HEK293 (cell line): ENCODE measurements at regions not wholly inside any gene's neighbourhood (a gene's known extent, or its start where the extent isn't known, plus 50 kb on each side); places are given as distances from the start of the nearest gene placed in this dataset.

Source experiments
- CTCF ChIA-PET: fragments of 350-600 bp; formaldehyde crosslinking; extraction: SDS; loops from one replicate; lab custom pipeline; 2021; ENCODE audit warnings: antibody characterized with exemption; lab: Yijun Ruan, JAX
- POLR2A ChIA-PET: fragments of 300-600 bp; formaldehyde crosslinking; extraction: SDS; loops from one replicate; lab custom pipeline; 2020; ENCODE audit warnings: antibody characterized with exemption, inconsistent platforms; lab: Yijun Ruan, JAX
- H3K27ac ChIP-seq: fragments of 200-500 bp; sonication (Bioruptor generic); 2 replicates; pipeline ENCODE4 v1.5.1; 2014; ENCODE audit warnings: low read depth, low read length, control low read depth, inconsistent platforms; ENCODE audit errors: extremely low read depth
- H3K36me3 ChIP-seq, 2 experiments: fragments of 200-500 bp in 1 of 2; sonication (Bioruptor generic) in 1 of 2; 1 replicate in 1 of 2; 2 replicates in 1 of 2; pipeline ENCODE4 v1.5.1; 2014 to 2017; ENCODE audit warnings: inconsistent platforms in 2 of 2, low read length in 2 of 2; ENCODE audit not compliant: control insufficient read depth in 2 of 2, insufficient read depth in 1 of 2
- H3K4me1 ChIP-seq: fragments of 200-500 bp; sonication (Bioruptor generic); 2 replicates; pipeline ENCODE4 v1.5.1; 2014; ENCODE audit warnings: mild to moderate bottlenecking, low read length, inconsistent platforms; ENCODE audit not compliant: control insufficient read depth, insufficient read depth
- H3K4me3 ChIP-seq: 2 replicates; pipeline ENCODE4 v1.5.1; 2011; ENCODE audit warnings: low read depth, mild to moderate bottlenecking, control low read depth, low read length, moderate library complexity
- H3K9me3 ChIP-seq: fragments of 200-500 bp; sonication (Bioruptor generic); 2 replicates; pipeline ENCODE4 v1.5.1; 2014; ENCODE audit warnings: low read depth, low read length, inconsistent platforms; ENCODE audit not compliant: control insufficient read depth, insufficient read depth
- BCL11A ChIP-seq: fragments of 450-650 bp; formaldehyde crosslinking; IDR thresholded peaks from 2 replicates; pipeline ENCODE4 v1.5.1; 2016; ENCODE audit warnings: low read depth, missing biosample characterization, missing genetic modification characterization
- KLF7 ChIP-seq: fragments of 450-650 bp; formaldehyde crosslinking; IDR thresholded peaks from 2 replicates; pipeline ENCODE4 v1.5.1; 2016; ENCODE audit warnings: missing biosample characterization, missing genetic modification characterization, borderline replicate concordance
- MEIS1 ChIP-seq: sonication (generic); formaldehyde crosslinking; IDR thresholded peaks from 2 replicates; pipeline ENCODE4 v1.8.1; 2022; ENCODE audit warnings: missing genetic modification reagents, mild to moderate bottlenecking, borderline replicate concordance
- OVOL3 ChIP-seq: fragments of 450-650 bp; formaldehyde crosslinking; IDR thresholded peaks from 2 replicates; pipeline ENCODE4 v1.5.1; 2016; ENCODE audit warnings: missing biosample characterization, missing genetic modification characterization
- YY1 ChIP-seq: fragments of 450-650 bp; formaldehyde crosslinking; IDR thresholded peaks from 2 replicates; pipeline ENCODE4 v1.5.1; 2018; ENCODE audit warnings: missing biosample characterization, missing genetic modification characterization
- ZBTB48 ChIP-seq: fragments of 450-650 bp; formaldehyde crosslinking; IDR thresholded peaks from 2 replicates; pipeline ENCODE4 v1.5.1; 2016; ENCODE audit warnings: missing biosample characterization, missing genetic modification characterization
- ZNF114 ChIP-seq: fragments of 450-650 bp; formaldehyde crosslinking; IDR thresholded peaks from 2 replicates; pipeline ENCODE4 v1.5.0; 2017; ENCODE audit warnings: missing biosample characterization, missing genetic modification characterization
- ZNF121 ChIP-seq: fragments of 450-650 bp; formaldehyde crosslinking; IDR thresholded peaks from 2 replicates; pipeline ENCODE4 v1.5.1; 2016; ENCODE audit warnings: missing biosample characterization, missing genetic modification characterization
- ZNF140 ChIP-seq: fragments of 450-650 bp; formaldehyde crosslinking; IDR thresholded peaks from 2 replicates; pipeline ENCODE4 v1.5.1; 2016; ENCODE audit warnings: missing biosample characterization, missing genetic modification characterization
- ZNF155 ChIP-seq: fragments of 450-650 bp; formaldehyde crosslinking; IDR thresholded peaks from 2 replicates; pipeline ENCODE4 v1.5.1; 2016; ENCODE audit warnings: missing biosample characterization, missing genetic modification characterization
- ZNF184 ChIP-seq: fragments of 450-650 bp; IDR thresholded peaks from 2 replicates; pipeline ENCODE4 v1.5.1; 2018; ENCODE audit warnings: missing biosample characterization, mild to moderate bottlenecking, missing genetic modification characterization
- ZNF24 ChIP-seq: fragments of 450-650 bp; formaldehyde crosslinking; IDR thresholded peaks from 2 replicates; pipeline ENCODE4 v1.5.1; 2016; ENCODE audit warnings: missing biosample characterization, missing genetic modification characterization
- ZNF37A ChIP-seq: fragments of 450-650 bp; IDR thresholded peaks from 2 replicates; pipeline ENCODE4 v1.5.1; 2018; ENCODE audit warnings: missing biosample characterization, missing genetic modification characterization
- ZNF426 ChIP-seq: fragments of 450-650 bp; formaldehyde crosslinking; IDR thresholded peaks from 2 replicates; pipeline ENCODE4 v1.5.1; 2017; ENCODE audit warnings: missing biosample characterization, missing genetic modification characterization, mild to moderate bottlenecking, inconsistent platforms, moderate library complexity
- ZNF510 ChIP-seq: fragments of 450-650 bp; formaldehyde crosslinking; IDR thresholded peaks from 2 replicates; pipeline ENCODE4 v1.5.1; 2018; ENCODE audit warnings: mild to moderate bottlenecking, missing genetic modification characterization, missing biosample characterization; ENCODE audit not compliant: insufficient replicate concordance
- ZNF521 ChIP-seq: fragments of 450-650 bp; formaldehyde crosslinking; IDR thresholded peaks from 2 replicates; pipeline ENCODE4 v1.5.1; 2017; ENCODE audit warnings: missing biosample characterization, mild to moderate bottlenecking, missing genetic modification characterization
- ZNF558 ChIP-seq: fragments of 450-650 bp; formaldehyde crosslinking; IDR thresholded peaks from 2 replicates; pipeline ENCODE4 v1.5.1; 2016; ENCODE audit warnings: missing biosample characterization, missing genetic modification characterization
- ZNF571 ChIP-seq: fragments of 450-650 bp; formaldehyde crosslinking; IDR thresholded peaks from 2 replicates; pipeline ENCODE4 v1.5.0; 2017; ENCODE audit warnings: missing biosample characterization, missing genetic modification characterization
- ZNF624 ChIP-seq: fragments of 450-650 bp; formaldehyde crosslinking; IDR thresholded peaks from 2 replicates; pipeline ENCODE4 v1.5.1; 2017; ENCODE audit warnings: missing biosample characterization, missing genetic modification characterization
- ZNF791 ChIP-seq: fragments of 450-650 bp; formaldehyde crosslinking; IDR thresholded peaks from 2 replicates; pipeline ENCODE4 v1.5.1; 2016; ENCODE audit warnings: missing biosample characterization, missing genetic modification characterization
- TF ChIP-seq, protein P1 (sequence below): fragments of 450-650 bp; formaldehyde crosslinking; IDR thresholded peaks from 2 replicates; pipeline ENCODE4 v1.5.1; 2016; ENCODE audit warnings: missing biosample characterization, missing genetic modification characterization
- TF ChIP-seq, protein P2 (sequence below): fragments of 450-650 bp; formaldehyde crosslinking; IDR thresholded peaks from 2 replicates; pipeline ENCODE4 v1.5.1; 2016; ENCODE audit warnings: missing biosample characterization, missing genetic modification characterization
- TF ChIP-seq, protein P3 (sequence below): fragments of 450-650 bp; formaldehyde crosslinking; IDR thresholded peaks from 2 replicates; pipeline ENCODE4 v1.5.1; 2016; ENCODE audit warnings: missing biosample characterization, missing genetic modification characterization

DNA sequence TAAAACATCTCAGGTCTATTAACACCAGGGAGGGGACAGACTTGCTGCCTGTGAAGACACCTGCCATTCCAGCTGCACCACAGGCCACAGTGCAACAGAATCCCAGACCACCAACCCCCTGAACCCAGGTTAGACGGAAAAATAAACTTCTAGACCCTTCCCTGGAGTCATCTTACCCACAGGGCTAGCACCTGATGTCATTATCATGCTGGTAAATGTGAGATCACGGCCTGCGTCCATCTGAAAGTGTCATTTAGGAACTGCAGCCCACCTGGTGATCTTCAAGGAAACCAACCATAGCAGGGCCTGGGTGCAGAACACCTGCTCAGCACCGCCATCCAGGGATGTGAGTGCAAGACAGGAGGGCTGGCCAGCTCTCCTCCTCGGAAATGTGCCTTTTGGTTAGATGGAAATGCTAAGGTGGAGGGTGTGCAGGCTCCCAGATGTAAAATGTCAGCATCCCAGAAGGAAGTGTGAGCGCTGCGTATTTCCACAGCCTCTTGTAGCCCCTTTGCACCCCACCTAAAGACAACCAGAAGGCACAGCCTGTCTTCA lies 80.8 kb downstream of the PTGR3 start:
- POLR2A ChIA-PET, result no interaction called here

DNA sequence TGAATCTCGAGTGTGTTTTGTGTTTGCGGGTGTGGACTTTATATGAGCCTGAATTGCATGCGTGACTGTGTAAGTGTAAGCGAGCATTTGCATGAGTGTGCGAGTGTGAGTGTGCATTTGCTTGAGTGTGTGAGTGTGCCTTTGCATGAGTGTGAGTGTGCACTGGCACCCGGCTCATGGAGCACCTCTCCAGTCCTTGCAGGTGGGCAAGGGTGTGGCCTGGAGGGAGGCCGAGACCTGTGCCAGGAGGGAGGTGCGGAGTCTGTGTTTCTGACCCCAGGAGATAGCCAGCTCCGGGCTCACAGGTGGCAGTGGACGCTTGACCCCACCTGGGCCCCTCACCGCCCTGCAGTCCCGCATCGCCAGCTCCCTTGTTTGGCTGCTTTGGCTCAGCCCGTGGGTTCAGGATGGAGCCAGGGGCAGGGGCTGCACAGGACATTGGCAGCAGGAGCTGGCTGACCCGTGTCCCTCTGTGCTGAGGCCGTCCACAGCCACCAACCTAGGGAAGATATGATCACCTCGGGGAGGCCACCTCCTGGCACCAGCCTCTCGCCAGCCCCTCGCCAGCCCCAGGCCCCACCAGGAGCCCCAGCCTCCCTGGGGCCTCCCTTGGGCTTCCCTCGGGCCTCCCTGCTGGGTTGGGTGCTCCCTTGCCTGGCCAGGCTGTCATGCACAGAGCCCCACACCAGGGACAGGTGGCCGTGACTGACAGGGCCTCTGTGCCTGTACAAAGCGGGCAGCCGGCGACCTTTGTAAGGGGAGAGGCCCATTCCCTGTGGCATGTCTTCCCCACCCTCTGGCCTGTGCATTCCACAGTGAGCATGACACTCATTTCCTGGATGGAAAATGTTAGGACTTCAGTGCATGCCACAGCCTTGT lies 81.6 kb downstream of the PTGR3 start:
- Histone ChIP-seq H3K4me1 (no peaks in the 10 kb centered on the region), H3K9me3 (no peaks in the 10 kb centered on the region), H3K4me3 (no peak overlapping the region), H3K27ac (no peak overlapping the region), H3K36me3 (no peaks in the 10 kb centered on the region)
- ChIA-PET POLR2A (no interaction called here), CTCF (no interaction called here)
- TF ChIP-seq ZNF571 (no peak), ZNF114 (tag by site-specific recombination) (no peak), MEIS1 (CRISPR knock-in tag) (no peak), ZNF140 (tag by site-specific recombination) (peak; percentile 59; the same call in 1 of the 2 replicates)

More for the DNA sequence above, 80.8 kb downstream of the PTGR3 start:
- CTCF ChIA-PET, result no interaction called here
- Histone ChIP-seq H3K4me3 (no peak overlapping the region), H3K36me3 (no peaks in the 10 kb centered on the region), H3K4me1 (no peaks in the 10 kb centered on the region), H3K9me3 (no peaks in the 10 kb centered on the region), H3K27ac (no peak overlapping the region)
- no peak for TF ChIP-seq KLF7 (tag by site-specific recombination)
- no peak for TF ChIP-seq ZNF184 (tag by site-specific recombination)
- no peak for TF ChIP-seq ZNF121 (tag by site-specific recombination)
- TF ChIP-seq ZNF624 (tag by site-specific recombination), result no peak
- no peak for TF ChIP-seq ZNF24
- TF ChIP-seq ZNF510 (tag by site-specific recombination), result no peak
- no peak for TF ChIP-seq YY1
- TF ChIP-seq, protein P1, sequence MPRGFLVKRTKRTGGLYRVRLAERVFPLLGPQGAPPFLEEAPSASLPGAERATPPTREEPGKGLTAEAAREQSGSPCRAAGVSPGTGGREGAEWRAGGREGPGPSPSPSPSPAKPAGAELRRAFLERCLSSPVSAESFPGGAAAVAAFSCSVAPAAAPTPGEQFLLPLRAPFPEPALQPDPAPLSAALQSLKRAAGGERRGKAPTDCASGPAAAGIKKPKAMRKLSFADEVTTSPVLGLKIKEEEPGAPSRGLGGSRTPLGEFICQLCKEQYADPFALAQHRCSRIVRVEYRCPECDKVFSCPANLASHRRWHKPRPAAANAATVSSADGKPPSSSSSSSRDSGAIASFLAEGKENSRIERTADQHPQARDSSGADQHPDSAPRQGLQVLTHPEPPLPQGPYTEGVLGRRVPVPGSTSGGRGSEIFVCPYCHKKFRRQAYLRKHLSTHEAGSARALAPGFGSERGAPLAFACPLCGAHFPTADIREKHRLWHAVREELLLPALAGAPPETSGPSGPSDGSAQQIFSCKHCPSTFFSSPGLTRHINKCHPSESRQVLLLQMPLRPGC (tag by site-specific recombination), result no peak
- TF ChIP-seq OVOL3 (tag by site-specific recombination), result no peak
- no peak for TF ChIP-seq BCL11A (tag by site-specific recombination)
- TF ChIP-seq ZNF426 (tag by site-specific recombination), result no peak
- no peak for TF ChIP-seq ZNF558
- TF ChIP-seq ZBTB48, result no peak
- TF ChIP-seq, protein P2, sequence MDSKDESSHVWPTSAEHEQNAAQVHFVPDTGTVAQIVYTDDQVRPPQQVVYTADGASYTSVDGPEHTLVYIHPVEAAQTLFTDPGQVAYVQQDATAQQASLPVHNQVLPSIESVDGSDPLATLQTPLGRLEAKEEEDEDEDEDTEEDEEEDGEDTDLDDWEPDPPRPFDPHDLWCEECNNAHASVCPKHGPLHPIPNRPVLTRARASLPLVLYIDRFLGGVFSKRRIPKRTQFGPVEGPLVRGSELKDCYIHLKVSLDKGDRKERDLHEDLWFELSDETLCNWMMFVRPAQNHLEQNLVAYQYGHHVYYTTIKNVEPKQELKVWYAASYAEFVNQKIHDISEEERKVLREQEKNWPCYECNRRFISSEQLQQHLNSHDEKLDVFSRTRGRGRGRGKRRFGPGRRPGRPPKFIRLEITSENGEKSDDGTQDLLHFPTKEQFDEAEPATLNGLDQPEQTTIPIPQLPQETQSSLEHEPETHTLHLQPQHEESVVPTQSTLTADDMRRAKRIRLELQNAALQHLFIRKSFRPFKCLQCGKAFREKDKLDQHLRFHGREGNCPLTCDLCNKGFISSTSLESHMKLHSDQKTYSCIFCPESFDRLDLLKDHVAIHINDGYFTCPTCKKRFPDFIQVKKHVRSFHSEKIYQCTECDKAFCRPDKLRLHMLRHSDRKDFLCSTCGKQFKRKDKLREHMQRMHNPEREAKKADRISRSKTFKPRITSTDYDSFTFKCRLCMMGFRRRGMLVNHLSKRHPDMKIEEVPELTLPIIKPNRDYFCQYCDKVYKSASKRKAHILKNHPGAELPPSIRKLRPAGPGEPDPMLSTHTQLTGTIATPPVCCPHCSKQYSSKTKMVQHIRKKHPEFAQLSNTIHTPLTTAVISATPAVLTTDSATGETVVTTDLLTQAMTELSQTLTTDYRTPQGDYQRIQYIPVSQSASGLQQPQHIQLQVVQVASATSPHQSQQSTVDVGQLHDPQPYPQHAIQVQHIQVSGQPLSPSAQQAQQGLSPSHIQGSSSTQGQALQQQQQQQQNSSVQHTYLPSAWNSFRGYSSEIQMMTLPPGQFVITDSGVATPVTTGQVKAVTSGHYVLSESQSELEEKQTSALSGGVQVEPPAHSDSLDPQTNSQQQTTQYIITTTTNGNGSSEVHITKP, result no peak
- no peak for TF ChIP-seq ZNF791
- TF ChIP-seq, protein P3, sequence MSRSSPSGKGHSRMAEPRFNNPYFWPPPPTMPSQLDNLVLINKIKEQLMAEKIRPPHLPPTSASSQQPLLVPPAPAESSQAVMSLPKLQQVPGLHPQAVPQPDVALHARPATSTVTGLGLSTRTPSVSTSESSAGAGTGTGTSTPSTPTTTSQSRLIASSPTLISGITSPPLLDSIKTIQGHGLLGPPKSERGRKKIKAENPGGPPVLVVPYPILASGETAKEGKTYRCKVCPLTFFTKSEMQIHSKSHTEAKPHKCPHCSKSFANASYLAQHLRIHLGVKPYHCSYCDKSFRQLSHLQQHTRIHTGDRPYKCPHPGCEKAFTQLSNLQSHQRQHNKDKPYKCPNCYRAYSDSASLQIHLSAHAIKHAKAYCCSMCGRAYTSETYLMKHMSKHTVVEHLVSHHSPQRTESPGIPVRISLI (tag by site-specific recombination), result no peak
- no peak for TF ChIP-seq ZNF521
- TF ChIP-seq ZNF37A, result no peak
- TF ChIP-seq ZNF155 (tag by site-specific recombination), result no peak
